ENCODE measurements at regions not wholly inside any gene's neighbourhood (a gene's known extent, or its start where the extent isn't known, plus 50 kb on each side); places are given as distances from the start of the nearest gene placed in this dataset.

DNA sequence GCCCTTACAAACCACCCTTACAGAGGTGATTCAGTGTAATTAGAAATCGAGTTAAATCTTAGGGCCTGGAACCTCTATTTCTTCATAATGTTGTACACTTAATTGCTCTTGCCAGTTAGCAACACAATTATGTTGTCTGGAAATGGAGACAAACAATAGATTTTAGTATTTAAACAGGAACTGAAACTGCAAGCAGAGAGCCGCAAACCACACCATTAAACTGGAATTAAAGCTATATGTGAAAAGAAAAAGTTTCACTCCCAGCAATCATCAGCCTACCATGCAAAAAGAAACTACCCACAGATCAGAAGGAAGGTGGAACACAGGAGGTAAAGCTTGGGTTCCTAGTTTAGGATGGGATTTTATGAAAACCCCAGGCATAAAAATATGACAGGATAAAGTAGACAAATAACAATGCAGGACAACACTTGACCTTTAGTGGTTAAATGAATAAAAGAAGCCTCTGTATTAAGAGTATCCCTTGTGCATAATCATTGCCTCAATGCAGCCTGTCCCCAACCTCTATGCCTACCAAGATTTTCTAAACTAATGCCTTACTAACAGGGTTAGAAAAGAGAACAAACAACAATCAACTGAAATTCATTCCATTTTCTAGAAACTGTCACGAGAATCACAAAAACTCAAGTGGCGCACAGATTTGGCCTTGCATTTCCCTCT, 304.3 kb upstream of the ESRRG start:
- TF ChIP-seq, protein P1, sequence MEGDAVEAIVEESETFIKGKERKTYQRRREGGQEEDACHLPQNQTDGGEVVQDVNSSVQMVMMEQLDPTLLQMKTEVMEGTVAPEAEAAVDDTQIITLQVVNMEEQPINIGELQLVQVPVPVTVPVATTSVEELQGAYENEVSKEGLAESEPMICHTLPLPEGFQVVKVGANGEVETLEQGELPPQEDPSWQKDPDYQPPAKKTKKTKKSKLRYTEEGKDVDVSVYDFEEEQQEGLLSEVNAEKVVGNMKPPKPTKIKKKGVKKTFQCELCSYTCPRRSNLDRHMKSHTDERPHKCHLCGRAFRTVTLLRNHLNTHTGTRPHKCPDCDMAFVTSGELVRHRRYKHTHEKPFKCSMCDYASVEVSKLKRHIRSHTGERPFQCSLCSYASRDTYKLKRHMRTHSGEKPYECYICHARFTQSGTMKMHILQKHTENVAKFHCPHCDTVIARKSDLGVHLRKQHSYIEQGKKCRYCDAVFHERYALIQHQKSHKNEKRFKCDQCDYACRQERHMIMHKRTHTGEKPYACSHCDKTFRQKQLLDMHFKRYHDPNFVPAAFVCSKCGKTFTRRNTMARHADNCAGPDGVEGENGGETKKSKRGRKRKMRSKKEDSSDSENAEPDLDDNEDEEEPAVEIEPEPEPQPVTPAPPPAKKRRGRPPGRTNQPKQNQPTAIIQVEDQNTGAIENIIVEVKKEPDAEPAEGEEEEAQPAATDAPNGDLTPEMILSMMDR (IDR thresholded peaks at IDR 0.05; ENCODE audit: low read length, missing control alignments): no peak
- DNase-seq (ENCODE audit: low read depth): no peak
- no peak overlapping the region for H3K4me3 ChIP-seq (replicated peaks; ENCODE audit: low read depth, low read length)

DNA sequence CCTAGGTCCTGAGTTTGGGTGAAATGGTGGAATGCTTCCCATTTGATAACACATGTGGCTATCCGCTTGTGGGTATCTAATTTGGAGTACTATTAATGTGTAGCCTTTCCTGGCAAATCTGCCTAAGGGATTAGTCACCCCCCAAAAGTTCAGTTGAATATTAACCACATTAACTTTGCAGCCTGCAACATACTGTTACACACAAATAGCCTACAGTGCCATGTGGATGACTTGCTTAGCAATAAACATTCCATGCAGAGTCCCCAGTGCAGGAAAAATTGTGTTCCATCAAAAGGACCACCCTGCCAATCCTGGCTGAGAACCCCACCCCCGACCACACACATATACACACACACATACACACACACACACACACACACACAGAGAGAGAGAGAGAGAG, 303.3 kb upstream of the ESRRG start:
- no peak for DNase-seq (ENCODE audit: low read depth)
- no peak overlapping the region for H3K4me3 ChIP-seq (replicated peaks; ENCODE audit: low read depth, low read length)
- TF ChIP-seq, protein P1 (IDR thresholded peaks at IDR 0.05; ENCODE audit: low read length, missing control alignments): no peak

DNA sequence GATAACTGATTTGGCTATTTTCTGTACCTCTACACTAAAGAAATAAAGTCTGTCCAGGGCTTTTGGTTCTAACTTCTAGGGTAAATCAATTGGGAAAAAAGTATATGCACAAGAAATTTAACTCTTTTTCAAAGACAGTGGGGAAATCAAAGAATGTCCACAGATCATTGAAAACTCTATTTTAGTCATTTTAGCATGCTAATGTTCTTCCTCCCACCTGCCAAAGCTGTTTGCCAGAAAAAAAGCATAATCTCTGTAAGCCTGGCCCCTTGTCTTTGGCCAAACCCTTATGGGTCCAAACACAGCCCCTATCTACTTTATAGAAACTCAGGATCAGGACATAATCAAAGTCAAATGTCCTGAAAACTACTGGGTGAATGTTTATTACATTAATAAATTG, 302.2 kb upstream of the ESRRG start:
- no peak overlapping the region for H3K4me3 ChIP-seq (replicated peaks; ENCODE audit: low read depth, low read length)
- TF ChIP-seq, protein P1 (IDR thresholded peaks at IDR 0.05; ENCODE audit: low read length, missing control alignments): no peak
- DNase-seq (ENCODE audit: low read depth): no peak

DNA sequence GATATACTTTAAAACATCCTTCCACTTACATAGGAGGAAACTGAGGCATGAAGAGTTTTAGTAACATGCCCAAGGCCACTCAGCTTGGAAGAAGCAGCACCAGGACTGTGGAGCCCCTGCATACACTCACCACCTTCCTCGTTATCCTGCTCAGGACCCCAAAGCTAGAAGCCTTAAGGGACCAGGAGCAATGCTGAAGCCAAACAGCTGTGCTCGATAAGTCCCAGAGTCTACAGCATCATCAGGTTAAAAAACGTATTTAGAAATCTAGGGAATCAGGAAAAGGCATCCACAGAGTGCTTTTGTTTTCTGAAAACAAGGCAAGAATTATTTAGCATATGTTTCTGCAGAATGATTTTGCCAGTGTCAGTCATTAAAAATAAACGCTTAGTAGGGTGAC, 301.7 kb upstream of the ESRRG start:
- DNase-seq (ENCODE audit: low read depth): no peak
- TF ChIP-seq, protein P1 (IDR thresholded peaks at IDR 0.05; ENCODE audit: low read length, missing control alignments): no peak
- H3K4me3 ChIP-seq (replicated peaks; ENCODE audit: low read depth, low read length): no peak overlapping the region

DNA sequence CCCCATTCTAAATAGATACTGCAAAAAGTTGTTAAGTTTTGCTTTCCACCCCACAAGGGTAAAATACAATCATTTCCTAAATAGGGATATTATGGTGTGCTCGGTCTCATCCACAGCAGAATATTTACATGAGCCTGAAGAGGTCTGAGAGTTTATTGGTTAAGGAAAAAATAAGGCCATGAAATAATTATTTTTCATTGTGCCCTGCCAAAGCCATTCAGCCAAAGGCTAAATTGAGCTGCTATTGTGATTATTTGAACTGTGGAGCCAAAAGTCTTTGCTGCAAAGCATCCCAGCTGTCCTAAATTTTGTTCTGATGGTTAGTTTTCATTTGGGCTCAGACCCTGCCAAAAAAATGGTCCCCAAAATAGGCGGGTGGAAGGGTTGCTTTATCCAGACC, 298.7 kb upstream of the ESRRG start:
- TF ChIP-seq, protein P1 (IDR thresholded peaks at IDR 0.05; ENCODE audit: low read length, missing control alignments): no peak
- no peak overlapping the region for H3K4me3 ChIP-seq (replicated peaks; ENCODE audit: low read depth, low read length)
- no peak for DNase-seq (ENCODE audit: low read depth)

DNA sequence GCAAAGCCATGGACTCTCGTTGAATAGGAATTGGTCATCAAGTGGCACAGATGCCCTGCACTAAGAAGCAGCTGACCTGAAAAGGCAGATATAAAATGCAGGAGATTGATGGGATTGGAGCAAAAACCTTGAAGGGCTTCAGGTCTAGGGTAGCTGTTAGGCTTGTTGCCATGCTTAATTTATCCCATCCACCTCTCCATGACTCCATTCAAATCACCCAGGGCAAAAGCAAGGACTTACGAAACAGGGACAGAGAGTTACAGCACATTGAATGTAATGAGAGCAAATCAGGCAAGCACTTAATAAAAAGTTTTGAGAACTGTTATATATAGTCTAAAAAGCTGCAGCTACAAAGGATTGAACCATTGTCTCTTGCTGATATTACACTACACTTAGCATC, 298.2 kb upstream of the ESRRG start:
- TF ChIP-seq, protein P1 (IDR thresholded peaks at IDR 0.05; ENCODE audit: low read length, missing control alignments): no peak
- H3K4me3 ChIP-seq (replicated peaks; ENCODE audit: low read depth, low read length): no peak overlapping the region
- no peak for DNase-seq (ENCODE audit: low read depth)

DNA sequence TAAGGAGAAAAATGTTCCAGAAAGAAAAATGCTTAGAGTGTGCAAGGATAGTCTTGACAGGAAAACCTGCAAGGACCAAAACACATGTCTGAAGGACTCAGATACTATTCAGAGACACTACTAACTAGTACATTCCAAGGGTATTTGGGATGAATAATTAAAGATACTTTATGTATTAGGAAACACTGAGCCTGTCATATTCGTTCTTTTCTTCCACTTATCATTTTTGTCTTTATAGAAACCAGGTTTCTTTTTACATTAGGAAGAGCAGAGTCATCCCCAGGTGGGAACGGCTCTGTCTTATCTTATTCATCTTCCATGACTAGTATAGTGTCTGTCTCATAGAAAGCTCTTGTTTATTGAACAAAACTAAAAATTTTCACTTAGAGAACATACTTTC, 296.2 kb upstream of the ESRRG start:
- TF ChIP-seq, protein P1 (IDR thresholded peaks at IDR 0.05; ENCODE audit: low read length, missing control alignments): no peak
- DNase-seq (ENCODE audit: low read depth): no peak
- H3K4me3 ChIP-seq (replicated peaks; ENCODE audit: low read depth, low read length): no peak overlapping the region

Data from fibroblast of pulmonary artery (primary cell).